ENCODE measurements at regions not wholly inside any gene's neighbourhood (a gene's known extent, or its start where the extent isn't known, plus 50 kb on each side); places are given as distances from the start of the nearest gene placed in this dataset.
"Not testable (repeated sequence)": the region's sequence is repeated elsewhere in the genome, so short reads cannot be mapped to it uniquely, and the experiment has no call there.

- 0 out of 2 replicates have a peak, but pooled peaks cover 9% of the 10 kb centered on the region for H3K27me3 ChIP-seq (ENCODE audit: control insufficient read depth, insufficient read depth, low read length)
- BruUV-seq (replicated peaks): no TSS peak
These were observed 97.5 kb upstream of the RPH3A start for GRCh38 chr12:112694065-112694464.

GRCh38 chr12:112697441-112697840 lies 94.1 kb upstream of the RPH3A start:
- POLR2A ChIA-PET, CTCF ChIA-PET: not testable (repeated sequence)

More at GRCh38 chr12:112694065-112694464, 97.5 kb upstream of the RPH3A start:
- H3K4me3 ChIP-seq (ENCODE audit: low read depth in 2 of 2, low read length in 2 of 2): no peak overlapping the region
- ATAC-seq (no peak), DNase-seq (ENCODE audit: low read depth, low spot score) (no peak)
- H3K4me1 ChIP-seq (ENCODE audit: control insufficient read depth, insufficient read depth, low read length): no peaks in the 10 kb centered on the region
- POLR2A ChIA-PET: no interaction called here
- TF ChIP-seq REST (IDR thresholded peaks at IDR 0.05; ENCODE audit: insufficient read depth in 1 of 2, low read depth in 2 of 2, low read length in 1 of 2): no peak
- TF ChIP-seq TCF7L2 (IDR thresholded peaks at IDR 0.05; ENCODE audit: low read depth, low read length): no peak
- TF ChIP-seq POLR2AphosphoS5 (IDR thresholded peaks at IDR 0.05; ENCODE audit: low read depth, low read length): no peak
- TF ChIP-seq SIN3A (IDR thresholded peaks at IDR 0.05; ENCODE audit: borderline replicate concordance, insufficient read depth, low read depth, low read length): no peak
- no peak for TF ChIP-seq CTCF (IDR thresholded peaks at IDR 0.05)
- H3K27ac ChIP-seq (ENCODE audit: low read length): no peak overlapping the region
- no peaks in the 10 kb centered on the region for H3K9me3 ChIP-seq (ENCODE audit: control insufficient read depth, insufficient read depth, low read depth, low read length)
- CTCF ChIA-PET: no interaction called here
- no peaks in the 10 kb centered on the region for H3K36me3 ChIP-seq (ENCODE audit: control insufficient read depth, insufficient read depth, low read length)
- intact Hi-C loops (cut with micrococcal nuclease; ENCODE audit: unreplicated experiment): no loop called here
- in situ Hi-C loops (cut with HindIII; ENCODE audit: low pct_unique_long_range_greater_than_20kb, low sequenced_read_pairs): no loop called here

GRCh38 chr12:112705037-112705632 lies 86.4 kb upstream of the RPH3A start:
- Histone ChIP-seq H3K9me3 (ENCODE audit: control insufficient read depth, insufficient read depth, low read depth, low read length) (no peaks in the 10 kb centered on the region), H3K27me3 (ENCODE audit: control insufficient read depth, insufficient read depth, low read length) (0 out of 2 replicates have a peak, but pooled peaks cover 9% of the 10 kb centered on the region), H3K36me3 (ENCODE audit: control insufficient read depth, insufficient read depth, low read length) (no peaks in the 10 kb centered on the region), H3K4me3 (ENCODE audit: low read depth in 2 of 2, low read length in 2 of 2) (no peak overlapping the region), H3K4me1 (ENCODE audit: control insufficient read depth, insufficient read depth, low read length) (no peaks in the 10 kb centered on the region), H3K27ac (ENCODE audit: low read length) (no peak overlapping the region)
- POLR2A ChIA-PET: no interaction called here
- CTCF ChIA-PET: no interaction called here
- intact Hi-C loops (cut with micrococcal nuclease; ENCODE audit: unreplicated experiment) (no loop called here), in situ Hi-C loops (cut with HindIII; ENCODE audit: low pct_unique_long_range_greater_than_20kb, low sequenced_read_pairs) (no loop called here)
- ATAC-seq (no peak), DNase-seq (ENCODE audit: low read depth, low spot score) (no peak)
- no TSS peak for BruUV-seq (replicated peaks)
- TF ChIP-seq POLR2AphosphoS5 (IDR thresholded peaks at IDR 0.05; ENCODE audit: low read depth, low read length) (no peak), CTCF (IDR thresholded peaks at IDR 0.05) (no peak), SIN3A (IDR thresholded peaks at IDR 0.05; ENCODE audit: borderline replicate concordance, insufficient read depth, low read depth, low read length) (no peak), REST (IDR thresholded peaks at IDR 0.05; ENCODE audit: insufficient read depth in 1 of 2, low read depth in 2 of 2, low read length in 1 of 2) (no peak), TCF7L2 (IDR thresholded peaks at IDR 0.05; ENCODE audit: low read depth, low read length) (no peak)

More at GRCh38 chr12:112697441-112697840, 94.1 kb upstream of the RPH3A start:
- BruUV-seq (replicated peaks); H3K27ac ChIP-seq (ENCODE audit: low read length); H3K4me1 ChIP-seq (ENCODE audit: control insufficient read depth, insufficient read depth, low read length); H3K36me3 ChIP-seq (ENCODE audit: control insufficient read depth, insufficient read depth, low read length); H3K4me3 ChIP-seq (ENCODE audit: low read depth in 2 of 2, low read length in 2 of 2); in situ Hi-C loops (cut with HindIII; ENCODE audit: low pct_unique_long_range_greater_than_20kb, low sequenced_read_pairs); DNase-seq (ENCODE audit: low read depth, low spot score); H3K9me3 ChIP-seq (ENCODE audit: control insufficient read depth, insufficient read depth, low read depth, low read length); intact Hi-C loops (cut with micrococcal nuclease; ENCODE audit: unreplicated experiment); ATAC-seq: not testable (repeated sequence)
- peaks cover 18% of the 10 kb centered on the region; the same call in 1 of the 2 replicates for H3K27me3 ChIP-seq (ENCODE audit: control insufficient read depth, insufficient read depth, low read length)
